ENCODE measurements at regions not wholly inside any gene's neighbourhood (a gene's known extent, or its start where the extent isn't known, plus 50 kb on each side); places are given as distances from the start of the nearest gene placed in this dataset.
A peak's percentile ranks its signal among the peaks of the same experiment; 100 is the strongest.

- H3K79me2 ChIP-seq (ENCODE audit: control insufficient read depth, insufficient read depth, low read length, unreplicated experiment), result no peaks in the 10 kb centered on the region
- no peak overlapping the region for H3K27ac ChIP-seq (ENCODE audit: low read depth, low read length)
- H3K27me3 ChIP-seq (ENCODE audit: insufficient read depth, low read length), result no peaks in the 10 kb centered on the region
- H3K4me3 ChIP-seq (ENCODE audit: low read depth, low read length), result no peak overlapping the region
- no peak overlapping the region for H2AFZ ChIP-seq (ENCODE audit: low read length, unreplicated experiment)
- no peaks in the 10 kb centered on the region for H3K36me3 ChIP-seq (ENCODE audit: insufficient read depth, low read length)
- peaks cover 20% of the 10 kb centered on the region for H3K4me1 ChIP-seq (ENCODE audit: control insufficient read depth, insufficient read depth, low read length, unreplicated experiment)
Observed at GRCh38 chr3:187963003-187963676, 190.8 kb upstream of the LPP start.

GRCh38 chr3:187963677-187964385 lies 190.1 kb upstream of the LPP start:
- H3K4me3 ChIP-seq (ENCODE audit: low read depth, low read length), result no peak overlapping the region

GRCh38 chr3:187964760-187965159 lies 189.2 kb upstream of the LPP start:
- no peak overlapping the region for H3K27ac ChIP-seq (ENCODE audit: low read depth, low read length)

More at GRCh38 chr3:187963677-187964385, 190.1 kb upstream of the LPP start:
- Histone ChIP-seq H3K27ac (ENCODE audit: low read depth, low read length) (no peak overlapping the region), H2AFZ (ENCODE audit: low read length, unreplicated experiment) (no peak overlapping the region), H3K79me2 (ENCODE audit: control insufficient read depth, insufficient read depth, low read length, unreplicated experiment) (no peaks in the 10 kb centered on the region), H3K27me3 (ENCODE audit: insufficient read depth, low read length) (no peaks in the 10 kb centered on the region), H3K36me3 (ENCODE audit: insufficient read depth, low read length) (no peaks in the 10 kb centered on the region), H3K4me1 (ENCODE audit: control insufficient read depth, insufficient read depth, low read length, unreplicated experiment) (peaks cover 27% of the 10 kb centered on the region)

GRCh38 chr3:187966096-187966495 lies 187.9 kb upstream of the LPP start:
- no peaks in the 10 kb centered on the region for H3K79me2 ChIP-seq (ENCODE audit: control insufficient read depth, insufficient read depth, low read length, unreplicated experiment)
- no peak overlapping the region for H3K4me3 ChIP-seq (ENCODE audit: low read depth, low read length)
- H3K27me3 ChIP-seq (ENCODE audit: insufficient read depth, low read length), result no peaks in the 10 kb centered on the region
- H2AFZ ChIP-seq (ENCODE audit: low read length, unreplicated experiment), result no peak overlapping the region
- H3K36me3 ChIP-seq (ENCODE audit: insufficient read depth, low read length), result no peaks in the 10 kb centered on the region
- peaks cover 24% of the 10 kb centered on the region for H3K4me1 ChIP-seq (ENCODE audit: control insufficient read depth, insufficient read depth, low read length, unreplicated experiment)
- no peak overlapping the region for H3K27ac ChIP-seq (ENCODE audit: low read depth, low read length)

More at GRCh38 chr3:187964760-187965159, 189.2 kb upstream of the LPP start:
- Histone ChIP-seq H3K4me3 (ENCODE audit: low read depth, low read length) (no peak overlapping the region), H2AFZ (ENCODE audit: low read length, unreplicated experiment) (no peak overlapping the region), H3K36me3 (ENCODE audit: insufficient read depth, low read length) (no peaks in the 10 kb centered on the region), H3K27me3 (ENCODE audit: insufficient read depth, low read length) (no peaks in the 10 kb centered on the region), H3K79me2 (ENCODE audit: control insufficient read depth, insufficient read depth, low read length, unreplicated experiment) (no peaks in the 10 kb centered on the region), H3K4me1 (ENCODE audit: control insufficient read depth, insufficient read depth, low read length, unreplicated experiment) (peaks cover 33% of the 10 kb centered on the region)

GRCh38 chr3:187966636-187967406 lies 187.1 kb upstream of the LPP start:
- Histone ChIP-seq H3K27me3 (ENCODE audit: insufficient read depth, low read length) (no peaks in the 10 kb centered on the region), H3K79me2 (ENCODE audit: control insufficient read depth, insufficient read depth, low read length, unreplicated experiment) (no peaks in the 10 kb centered on the region), H3K4me3 (ENCODE audit: low read depth, low read length) (no peak overlapping the region), H3K27ac (ENCODE audit: low read depth, low read length) (no peak overlapping the region), H2AFZ (ENCODE audit: low read length, unreplicated experiment) (no peak overlapping the region), H3K4me1 (ENCODE audit: control insufficient read depth, insufficient read depth, low read length, unreplicated experiment) (peaks cover 21% of the 10 kb centered on the region), H3K36me3 (ENCODE audit: insufficient read depth, low read length) (no peaks in the 10 kb centered on the region)

- H2AFZ ChIP-seq (ENCODE audit: low read length, unreplicated experiment), result no peak overlapping the region
- H3K36me3 ChIP-seq (ENCODE audit: insufficient read depth, low read length), result no peaks in the 10 kb centered on the region
- H3K4me3 ChIP-seq (ENCODE audit: low read depth, low read length), result no peak overlapping the region
- H3K27ac ChIP-seq (ENCODE audit: low read depth, low read length), result peak overlapping the region; percentile 69
- no peaks in the 10 kb centered on the region for H3K27me3 ChIP-seq (ENCODE audit: insufficient read depth, low read length)
- H3K4me1 ChIP-seq (ENCODE audit: control insufficient read depth, insufficient read depth, low read length, unreplicated experiment), result peaks cover 18% of the 10 kb centered on the region
- no peaks in the 10 kb centered on the region for H3K79me2 ChIP-seq (ENCODE audit: control insufficient read depth, insufficient read depth, low read length, unreplicated experiment)
Observed at GRCh38 chr3:187967993-187968392, 186.0 kb upstream of the LPP start.

- Histone ChIP-seq H2AFZ (ENCODE audit: low read length, unreplicated experiment) (peak overlapping the region; percentile 21), H3K79me2 (ENCODE audit: control insufficient read depth, insufficient read depth, low read length, unreplicated experiment) (no peaks in the 10 kb centered on the region), H3K27me3 (ENCODE audit: insufficient read depth, low read length) (no peaks in the 10 kb centered on the region), H3K4me1 (ENCODE audit: control insufficient read depth, insufficient read depth, low read length, unreplicated experiment) (peaks cover 18% of the 10 kb centered on the region), H3K36me3 (ENCODE audit: insufficient read depth, low read length) (no peaks in the 10 kb centered on the region), H3K4me3 (ENCODE audit: low read depth, low read length) (no peak overlapping the region), H3K27ac (ENCODE audit: low read depth, low read length) (peak overlapping the region; percentile 69)
Observed at GRCh38 chr3:187968883-187969580, 184.9 kb upstream of the LPP start.

GRCh38 chr3:187969581-187969950 lies 184.4 kb upstream of the LPP start:
- Histone ChIP-seq H2AFZ (ENCODE audit: low read length, unreplicated experiment) (peak overlapping the region; percentile 21), H3K27me3 (ENCODE audit: insufficient read depth, low read length) (no peaks in the 10 kb centered on the region), H3K36me3 (ENCODE audit: insufficient read depth, low read length) (no peaks in the 10 kb centered on the region), H3K4me1 (ENCODE audit: control insufficient read depth, insufficient read depth, low read length, unreplicated experiment) (peaks cover 18% of the 10 kb centered on the region), H3K27ac (ENCODE audit: low read depth, low read length) (peak overlapping the region; percentile 69), H3K4me3 (ENCODE audit: low read depth, low read length) (no peak overlapping the region), H3K79me2 (ENCODE audit: control insufficient read depth, insufficient read depth, low read length, unreplicated experiment) (no peaks in the 10 kb centered on the region)

GRCh38 chr3:187970106-187970505 lies 183.9 kb upstream of the LPP start:
- no peak overlapping the region for H3K4me3 ChIP-seq (ENCODE audit: low read depth, low read length)
- H2AFZ ChIP-seq (ENCODE audit: low read length, unreplicated experiment), result no peak overlapping the region
- no peaks in the 10 kb centered on the region for H3K36me3 ChIP-seq (ENCODE audit: insufficient read depth, low read length)
- H3K79me2 ChIP-seq (ENCODE audit: control insufficient read depth, insufficient read depth, low read length, unreplicated experiment), result no peaks in the 10 kb centered on the region
- peaks cover 21% of the 10 kb centered on the region for H3K4me1 ChIP-seq (ENCODE audit: control insufficient read depth, insufficient read depth, low read length, unreplicated experiment)
- no peak overlapping the region for H3K27ac ChIP-seq (ENCODE audit: low read depth, low read length)
- no peaks in the 10 kb centered on the region for H3K27me3 ChIP-seq (ENCODE audit: insufficient read depth, low read length)

- H3K36me3 ChIP-seq (ENCODE audit: insufficient read depth, low read length), result no peaks in the 10 kb centered on the region
- H3K27me3 ChIP-seq (ENCODE audit: insufficient read depth, low read length), result no peaks in the 10 kb centered on the region
- H2AFZ ChIP-seq (ENCODE audit: low read length, unreplicated experiment), result no peak overlapping the region
- H3K79me2 ChIP-seq (ENCODE audit: control insufficient read depth, insufficient read depth, low read length, unreplicated experiment), result no peaks in the 10 kb centered on the region
- H3K4me1 ChIP-seq (ENCODE audit: control insufficient read depth, insufficient read depth, low read length, unreplicated experiment), result peaks cover 36% of the 10 kb centered on the region
- no peak overlapping the region for H3K4me3 ChIP-seq (ENCODE audit: low read depth, low read length)
- H3K27ac ChIP-seq (ENCODE audit: low read depth, low read length), result no peak overlapping the region
Observed at GRCh38 chr3:187971629-187972028, 182.3 kb upstream of the LPP start.
